ENCODE measurements at regions not wholly inside any gene's neighbourhood (a gene's known extent, or its start where the extent isn't known, plus 50 kb on each side); places are given as distances from the start of the nearest gene placed in this dataset.

GRCh38 chr12:102601621-102602020 is 121.3 kb upstream of the IGF1 start:
- TF ChIP-seq CTCF (IDR thresholded peaks at IDR 0.05) (no peak), POLR2A (IDR thresholded peaks at IDR 0.05) (no peak)

All from lower leg skin (tissue), 3 donors.